HG02870 (cell line): ENCODE measurements at regions not wholly inside any gene's neighbourhood (a gene's known extent, or its start where the extent isn't known, plus 50 kb on each side); places are given as distances from the start of the nearest gene placed in this dataset.

Experiments used
- ATAC-seq: cut with Tn5 transposase; IDR thresholded peaks from one replicate; pipeline ENCODE4 v1.9.1; 2021; ENCODE audit warnings: mild to moderate bottlenecking, moderate library complexity; ENCODE audit not compliant: unreplicated experiment

GRCh38 chr3:46114323-46114988 is 87.2 kb upstream of the XCR1 start:
- no peak for ATAC-seq

DNA sequence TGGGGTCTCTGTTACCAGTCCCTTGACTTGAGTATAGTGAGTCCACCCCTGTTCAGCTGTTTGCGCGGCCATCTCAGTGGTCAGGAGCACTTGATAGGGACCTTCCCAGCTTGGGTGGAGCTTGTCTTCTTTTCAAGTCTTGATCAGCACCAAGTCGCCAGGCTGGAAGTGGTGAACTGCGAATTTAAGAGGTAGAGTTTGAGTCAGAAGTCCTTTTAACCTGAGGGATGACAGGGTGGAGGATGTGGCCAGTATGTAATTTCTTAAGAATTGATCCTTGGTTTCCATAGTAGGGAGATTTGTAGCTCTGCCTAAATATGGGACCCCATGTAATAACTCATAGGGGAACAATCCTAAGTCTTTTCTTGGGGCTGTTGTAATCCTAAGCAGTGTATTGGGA is 86.3 kb upstream of the XCR1 start:
- ATAC-seq, result no peak

DNA sequence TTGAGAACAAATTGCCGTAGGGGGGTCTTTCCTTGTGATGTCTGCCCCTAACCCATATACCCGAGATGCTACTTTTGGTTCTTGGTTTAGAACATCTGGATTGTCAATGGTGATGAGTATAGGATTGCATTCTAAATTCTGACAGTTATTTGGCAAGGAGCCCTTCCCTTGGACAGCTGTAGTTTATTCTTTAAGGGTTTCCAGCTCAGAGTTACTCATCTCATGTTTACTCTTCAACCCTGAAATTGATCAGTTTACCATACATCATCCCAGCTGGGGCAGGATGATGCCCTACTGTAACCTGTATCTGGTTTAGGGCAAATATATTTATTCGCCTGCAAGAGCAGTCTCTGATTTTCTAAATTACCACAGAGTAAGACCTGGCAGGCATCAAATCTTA is 85.7 kb upstream of the XCR1 start:
- ATAC-seq, result no peak

DNA sequence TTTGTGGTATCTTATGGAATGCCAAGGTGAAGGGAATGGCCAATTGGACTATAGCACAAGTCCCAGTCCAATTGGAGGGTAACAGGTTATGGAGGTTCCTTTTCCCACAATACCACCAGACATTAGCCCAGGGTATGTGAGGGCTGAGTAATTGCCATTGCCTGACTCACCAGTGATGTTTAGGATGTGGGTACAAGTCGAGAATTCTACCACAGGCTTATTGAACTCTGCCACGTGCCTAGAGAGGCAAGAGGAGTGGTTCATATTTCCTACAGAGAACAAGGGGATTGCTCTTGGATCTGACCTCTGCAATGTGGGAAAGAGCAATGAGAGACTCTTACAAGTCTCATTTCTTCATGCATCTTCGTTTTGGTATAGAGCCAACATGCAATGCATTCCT is 85.0 kb upstream of the XCR1 start:
- ATAC-seq, result no peak

- no peak for ATAC-seq
Measured at GRCh38 chr3:46110701-46111493, 83.6 kb upstream of the XCR1 start.

GRCh38 chr3:46107682-46108081 is 80.4 kb upstream of the XCR1 start:
- no peak for ATAC-seq

DNA sequence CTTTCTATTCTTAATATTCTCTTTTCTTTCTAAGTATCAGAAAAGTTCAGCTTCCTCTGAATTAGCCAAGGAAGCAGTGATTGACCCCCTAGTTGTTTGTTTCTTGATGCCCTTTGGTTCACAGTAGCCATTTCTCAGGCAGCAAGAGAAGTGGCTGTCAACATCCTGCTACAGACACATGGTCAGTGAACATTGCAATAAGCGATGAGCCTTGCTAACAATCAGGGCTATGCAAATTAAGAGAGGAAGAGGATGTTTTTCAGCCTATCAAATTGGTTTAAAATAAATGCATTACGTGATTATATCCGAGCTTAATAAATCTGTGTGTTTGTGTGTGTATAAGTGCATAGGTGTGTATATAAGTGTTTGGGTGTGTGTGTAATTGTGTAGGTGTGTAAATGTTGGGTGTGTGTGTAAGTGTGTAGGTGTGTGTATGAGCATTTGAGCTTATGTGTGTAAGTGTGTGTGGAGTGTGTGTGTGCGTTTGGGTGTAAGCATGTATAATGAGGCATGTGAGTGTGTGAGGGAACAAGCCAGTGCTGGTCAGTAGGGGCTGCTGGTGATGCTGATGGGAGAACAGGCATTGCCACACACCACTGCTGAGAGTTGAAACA is 78.1 kb upstream of the XCR1 start:
- no peak for ATAC-seq

- no peak for ATAC-seq
Measured at GRCh38 chr3:46104706-46105105, 77.4 kb upstream of the XCR1 start.

GRCh38 chr3:46102780-46103130 is 75.5 kb upstream of the XCR1 start:
- ATAC-seq, result no peak

DNA sequence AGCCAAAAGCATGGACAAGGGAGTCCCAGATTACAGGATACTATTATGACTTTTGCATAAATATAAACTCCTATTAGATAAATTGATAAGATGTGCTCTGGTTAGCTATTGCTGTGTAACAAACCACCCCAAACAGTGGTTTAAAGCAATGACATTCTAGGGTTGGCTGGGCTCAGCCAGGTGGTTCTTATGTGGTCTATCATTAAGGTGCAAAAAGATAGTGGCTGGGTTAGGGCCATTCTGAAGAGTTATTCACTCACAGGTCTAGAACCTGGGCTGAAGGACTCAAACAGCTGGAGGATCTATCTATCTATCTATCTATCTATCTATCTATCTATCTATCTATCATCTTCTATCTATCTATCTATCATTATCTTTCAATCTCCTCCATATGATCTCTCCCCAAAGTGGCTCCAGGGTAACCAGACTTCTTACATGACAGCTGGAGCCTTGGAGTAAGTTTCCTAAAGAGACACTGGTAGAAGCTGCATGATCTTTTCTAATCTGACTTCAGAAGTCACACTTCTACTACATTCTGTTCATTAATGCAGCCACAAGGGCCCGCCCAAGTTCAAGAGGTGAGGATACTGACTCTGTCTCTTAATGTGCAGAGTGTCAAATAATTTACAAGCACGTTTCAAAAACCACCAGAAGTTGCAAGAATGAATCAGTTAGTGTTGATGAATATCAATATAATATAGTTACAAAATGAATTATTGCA is 74.9 kb upstream of the XCR1 start:
- no peak for ATAC-seq

DNA sequence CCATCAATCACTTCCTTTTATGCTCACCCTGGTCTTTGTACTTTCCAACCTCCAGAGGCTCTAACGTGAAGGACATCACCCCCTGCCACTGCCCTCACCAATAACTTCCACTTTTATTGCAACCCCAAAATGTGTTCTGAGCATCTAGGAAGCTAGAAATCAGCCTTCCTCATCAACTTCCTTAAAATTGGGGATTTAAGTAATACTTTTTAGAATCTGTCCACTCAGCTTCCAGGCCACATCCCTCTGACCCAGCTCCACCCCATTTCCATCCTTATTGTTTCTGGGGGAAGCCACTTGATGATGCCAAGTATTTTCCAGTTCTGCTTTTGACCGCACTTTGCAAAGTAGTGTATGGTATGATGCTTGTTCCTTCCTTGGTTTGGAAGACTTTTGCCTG is 73.5 kb upstream of the XCR1 start:
- ATAC-seq, result no peak

DNA sequence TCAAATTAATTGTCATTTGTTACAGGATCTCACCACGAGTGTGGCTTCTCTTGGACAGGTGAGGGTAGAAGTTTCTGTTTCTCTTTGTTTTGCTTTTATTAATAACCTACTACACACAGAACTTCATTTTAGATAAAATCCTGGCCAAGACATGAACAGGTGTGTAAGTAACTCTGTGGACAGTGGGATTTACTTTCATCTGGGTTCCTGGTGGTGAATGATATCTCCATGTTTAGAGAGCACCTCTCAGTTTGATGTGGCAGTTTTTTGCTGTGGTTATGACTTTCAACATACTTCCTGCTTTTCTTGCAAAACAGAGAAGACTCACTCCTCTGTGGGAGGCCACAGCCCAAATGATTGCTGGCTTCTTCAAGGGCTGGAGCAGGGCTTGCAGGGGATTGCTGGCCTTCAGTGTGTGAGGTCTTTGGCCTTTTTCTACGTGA is 71.1 kb upstream of the XCR1 start:
- peak; percentile 48 for ATAC-seq

- peak; percentile 15 for ATAC-seq
Measured at GRCh38 chr3:46097691-46098241, 70.5 kb upstream of the XCR1 start.

DNA sequence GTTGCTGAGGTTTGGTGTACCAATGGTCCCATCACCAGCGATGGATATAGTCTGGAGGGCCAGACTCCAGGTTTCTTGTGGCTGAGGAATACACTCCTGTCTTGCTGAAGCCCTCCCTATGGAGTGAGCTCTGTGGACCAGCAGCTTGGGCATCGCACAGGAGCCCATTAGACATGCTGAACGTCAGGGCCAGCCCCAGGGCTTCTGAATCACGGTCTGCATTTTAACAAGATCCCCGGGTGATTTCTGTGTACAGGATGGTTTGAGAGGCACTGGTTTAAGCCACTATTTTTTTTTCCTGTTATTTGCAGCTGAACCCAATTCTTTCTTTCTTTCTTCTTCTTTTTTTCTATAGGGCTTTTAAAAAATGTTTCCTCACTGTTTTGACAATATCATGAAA is 69.5 kb upstream of the XCR1 start:
- no peak for ATAC-seq

DNA sequence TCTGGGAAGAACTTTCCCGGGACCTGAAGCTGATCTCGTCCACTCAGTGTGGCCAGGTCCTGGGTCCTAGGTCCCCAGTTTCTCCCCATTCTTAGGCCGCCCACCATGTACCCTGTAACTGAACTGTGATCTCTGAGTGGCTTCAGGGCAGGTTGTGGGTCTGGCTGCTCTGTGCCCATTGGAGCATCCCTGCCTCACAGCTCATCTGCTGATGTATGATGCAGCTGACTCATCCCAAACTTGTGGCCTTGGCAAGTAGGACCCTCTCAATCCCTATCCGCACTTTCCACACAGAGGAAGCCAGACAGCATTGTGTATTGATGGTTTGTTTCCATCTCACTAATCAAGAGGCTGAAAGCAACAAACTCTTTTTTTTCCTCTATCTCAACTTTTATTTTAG is 69.1 kb upstream of the XCR1 start:
- ATAC-seq, result no peak

DNA sequence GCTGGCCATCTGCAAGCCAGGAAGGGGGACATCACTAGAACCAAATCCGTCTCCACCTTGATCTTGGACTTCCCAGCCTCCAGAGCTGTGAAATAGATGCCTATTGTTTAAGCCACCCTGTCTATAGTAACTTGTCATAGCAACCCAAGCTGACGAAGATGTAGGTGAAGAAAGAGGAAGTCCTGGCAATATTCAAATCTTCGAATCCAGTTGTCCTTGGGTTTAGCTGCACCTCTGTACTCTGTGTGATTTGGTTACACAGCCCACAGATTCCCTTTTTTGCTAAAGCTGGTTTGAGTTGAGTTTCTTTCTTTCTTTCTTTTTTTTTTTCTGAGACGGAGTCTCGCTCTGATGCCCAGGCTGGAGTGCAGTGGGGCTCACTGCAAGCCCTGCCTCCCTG is 68.0 kb upstream of the XCR1 start:
- peak; percentile 68 for ATAC-seq

DNA sequence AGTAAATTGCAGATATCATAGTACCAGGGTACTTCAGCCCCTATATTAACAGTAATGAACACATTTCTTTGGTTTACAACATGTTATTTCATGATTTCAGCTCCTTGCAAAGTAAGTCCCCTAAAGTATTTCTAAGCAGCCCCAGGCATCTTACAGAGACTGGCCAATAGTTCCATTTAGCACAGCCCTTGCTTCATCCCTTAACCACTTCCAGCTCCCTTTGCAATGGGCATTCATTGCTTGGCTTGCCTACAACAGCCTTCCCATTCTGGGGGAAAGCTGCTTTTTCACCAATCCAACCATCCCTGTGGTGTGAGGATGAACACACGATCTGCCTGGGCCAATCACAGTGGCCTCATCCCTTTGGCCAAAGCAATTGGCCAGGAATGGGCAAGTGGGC is 67.2 kb upstream of the XCR1 start:
- no peak for ATAC-seq

DNA sequence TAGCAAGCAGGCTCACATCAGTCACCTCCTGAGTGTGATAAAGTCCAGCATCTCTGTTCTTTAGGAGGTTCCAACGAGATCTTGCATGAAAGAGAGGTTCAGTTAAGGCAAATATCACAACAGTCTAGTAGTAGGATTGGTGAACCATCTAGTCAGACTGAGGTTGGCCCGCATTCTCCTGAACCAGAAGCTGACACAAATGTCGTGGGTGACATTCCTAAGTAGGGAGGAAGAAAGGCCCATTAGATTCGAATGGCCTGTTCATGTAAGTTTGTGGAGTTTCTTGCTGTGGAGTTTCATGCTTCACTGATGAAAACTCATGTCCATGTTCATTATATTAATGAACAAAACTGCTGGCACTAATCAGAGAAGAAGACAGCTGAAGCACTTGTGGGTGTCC is 66.7 kb upstream of the XCR1 start:
- ATAC-seq, result no peak

DNA sequence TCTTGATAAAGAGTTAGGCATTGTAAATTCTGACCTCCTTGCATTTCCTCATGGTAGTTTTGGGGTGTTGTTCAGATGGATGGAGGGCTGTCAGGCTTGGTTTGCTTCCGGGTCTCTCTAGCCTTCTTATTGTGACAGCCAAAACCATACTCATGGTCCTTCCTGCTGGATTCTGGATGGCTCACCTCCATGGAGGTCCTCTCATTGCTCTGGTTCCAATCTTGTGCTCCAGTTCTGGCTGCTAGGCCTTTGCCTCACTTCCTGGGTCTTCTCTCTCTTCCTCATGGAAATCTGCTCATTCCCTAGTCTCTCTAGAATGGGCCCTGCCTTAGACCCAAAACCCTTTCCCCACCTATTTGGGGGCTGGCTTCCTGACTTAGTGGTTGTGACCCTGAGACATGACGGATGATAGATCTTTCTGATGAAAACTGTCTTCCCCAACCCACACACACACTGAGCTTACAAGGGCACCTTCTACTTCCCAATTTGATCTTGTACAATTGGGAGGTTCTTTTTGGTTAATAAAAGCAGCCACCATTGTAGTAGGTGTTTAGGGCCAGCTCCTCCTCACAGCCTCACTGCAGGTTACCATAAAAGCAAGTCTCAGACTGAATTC is 66.2 kb upstream of the XCR1 start:
- ATAC-seq, result no peak

GRCh38 chr3:46092702-46093080 is 65.4 kb upstream of the XCR1 start:
- ATAC-seq, result no peak
